Inferior parietal cortex (tissue), 1 donor: ENCODE measurements at regions not wholly inside any gene's neighbourhood (a gene's known extent, or its start where the extent isn't known, plus 50 kb on each side); places are given as distances from the start of the nearest gene placed in this dataset.

Experiments used
- DNase-seq: peaks from one replicate; pipeline ENCODE4 v3.0.0-alpha.2; 2016; ENCODE audit errors: extremely low spot score

- DNase-seq: no peak
These were observed 115.9 kb upstream of the RGMB start for GRCh38 chr5:98657559-98657958.

GRCh38 chr5:98663521-98663920 is 109.9 kb upstream of the RGMB start:
- DNase-seq: no peak

GRCh38 chr5:98664736-98665135 is 108.7 kb upstream of the RGMB start:
- DNase-seq: no peak

GRCh38 chr5:98679963-98680362 is 93.5 kb upstream of the RGMB start:
- no peak for DNase-seq

GRCh38 chr5:98690002-98690401 is 83.5 kb upstream of the RGMB start:
- DNase-seq: no peak

GRCh38 chr5:98694902-98695301 is 78.6 kb upstream of the RGMB start:
- no peak for DNase-seq

GRCh38 chr5:98698359-98698758 is 75.1 kb upstream of the RGMB start:
- no peak for DNase-seq

- no peak for DNase-seq
These were observed 72.7 kb upstream of the RGMB start for GRCh38 chr5:98700730-98701129.

- no peak for DNase-seq
These were observed 67.6 kb upstream of the RGMB start for GRCh38 chr5:98705841-98706240.

GRCh38 chr5:98709681-98710080 is 63.8 kb upstream of the RGMB start:
- DNase-seq: no peak

GRCh38 chr5:98713027-98713426 is 60.4 kb upstream of the RGMB start:
- DNase-seq: no peak

- no peak for DNase-seq
These were observed 59.6 kb upstream of the RGMB start for GRCh38 chr5:98713856-98714255.

- DNase-seq: no peak
These were observed 58.7 kb upstream of the RGMB start for GRCh38 chr5:98714710-98715288.

- no peak for DNase-seq
These were observed 52.1 kb upstream of the RGMB start for GRCh38 chr5:98721231-98721928.

GRCh38 chr5:98722188-98722587 is 51.3 kb upstream of the RGMB start:
- DNase-seq: no peak

- DNase-seq: no peak
These were observed 50.4 kb upstream of the RGMB start for GRCh38 chr5:98723061-98723460.
